KG1 (cell line): ENCODE measurements at regions not wholly inside any gene's neighbourhood (a gene's known extent, or its start where the extent isn't known, plus 50 kb on each side); places are given as distances from the start of the nearest gene placed in this dataset.
"Not testable (repeated sequence)": the region's sequence is repeated elsewhere in the genome, so short reads cannot be mapped to it uniquely, and the experiment has no call there.

Source experiments
- DNase-seq: peaks from one replicate; lab custom pipeline; 2025; lab: John Stamatoyannopoulos, UW

- DNase-seq, result no peak
These were observed 127.2 kb downstream of the HS3ST3B1 start for GRCh38 chr17:14427900-14428647.

- DNase-seq, result not testable (repeated sequence)
These were observed 122.3 kb downstream of the HS3ST3B1 start for GRCh38 chr17:14423156-14423555.

DNA sequence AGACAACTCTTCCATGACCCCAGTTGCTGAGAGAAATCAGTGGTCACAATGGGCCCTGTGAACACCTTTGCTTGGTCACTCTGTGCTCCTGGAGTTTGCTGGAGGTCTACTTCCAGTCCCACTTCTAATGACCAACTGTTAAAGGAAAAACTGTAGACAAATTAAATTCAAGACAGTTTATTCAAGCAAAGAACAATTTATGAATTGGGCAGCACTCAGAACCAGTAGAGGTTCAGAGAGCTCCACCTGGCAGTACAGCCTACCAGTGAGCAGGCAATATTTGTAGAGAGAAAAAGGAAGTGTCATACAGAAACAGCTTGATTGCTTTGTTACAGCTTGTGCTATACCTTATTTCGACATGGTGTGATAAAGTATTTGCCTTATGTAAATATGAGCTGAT is 116.5 kb downstream of the HS3ST3B1 start:
- DNase-seq, result no peak

GRCh38 chr17:14409292-14409691 is 108.4 kb downstream of the HS3ST3B1 start:
- DNase-seq, result no peak

GRCh38 chr17:14407541-14407940 is 106.7 kb downstream of the HS3ST3B1 start:
- DNase-seq, result no peak

GRCh38 chr17:14405189-14405588 is 104.3 kb downstream of the HS3ST3B1 start:
- DNase-seq, result no peak
